Large intestine (tissue), 3 donors: ENCODE measurements at regions not wholly inside any gene's neighbourhood (a gene's known extent, or its start where the extent isn't known, plus 50 kb on each side); places are given as distances from the start of the nearest gene placed in this dataset.

Source experiments
- DNase-seq, 2 donors: peaks; one replicate each; pipeline versions ENCODE4 v3.0.0 to v3.0.0-alpha.2; 2013
- H3K27ac ChIP-seq: one replicate; pipeline ENCODE4 v1.5.1; 2013; ENCODE audit warnings: low read length
- H3K27me3 ChIP-seq: 2 replicates; pipeline ENCODE4 v1.6.1; 2013; ENCODE audit warnings: low read length; ENCODE audit not compliant: control insufficient read depth, insufficient read depth
- H3K36me3 ChIP-seq: 2 replicates; pipeline ENCODE4 v1.6.1; 2013; ENCODE audit warnings: low read length; ENCODE audit not compliant: control insufficient read depth, insufficient read depth
- H3K4me1 ChIP-seq: one replicate; pipeline ENCODE4 v1.6.1; 2013; ENCODE audit warnings: low read length; ENCODE audit not compliant: control insufficient read depth, insufficient read depth
- H3K4me3 ChIP-seq: one replicate; pipeline ENCODE4 v1.5.1; 2013; ENCODE audit warnings: low read length
- H3K9me3 ChIP-seq: one replicate; pipeline ENCODE4 v1.6.1; 2013; ENCODE audit warnings: mild to moderate bottlenecking, low read depth, low read length, moderate library complexity; ENCODE audit not compliant: control insufficient read depth
- WGBS: methylation state at CpG from one replicate; pipeline ENCODE4 v1.1.5; 2013; ENCODE audit warnings: low lambda C conversion rate; ENCODE audit not compliant: insufficient coverage; 5-methylcytosine and 5-hydroxymethylcytosine counted together

DNA sequence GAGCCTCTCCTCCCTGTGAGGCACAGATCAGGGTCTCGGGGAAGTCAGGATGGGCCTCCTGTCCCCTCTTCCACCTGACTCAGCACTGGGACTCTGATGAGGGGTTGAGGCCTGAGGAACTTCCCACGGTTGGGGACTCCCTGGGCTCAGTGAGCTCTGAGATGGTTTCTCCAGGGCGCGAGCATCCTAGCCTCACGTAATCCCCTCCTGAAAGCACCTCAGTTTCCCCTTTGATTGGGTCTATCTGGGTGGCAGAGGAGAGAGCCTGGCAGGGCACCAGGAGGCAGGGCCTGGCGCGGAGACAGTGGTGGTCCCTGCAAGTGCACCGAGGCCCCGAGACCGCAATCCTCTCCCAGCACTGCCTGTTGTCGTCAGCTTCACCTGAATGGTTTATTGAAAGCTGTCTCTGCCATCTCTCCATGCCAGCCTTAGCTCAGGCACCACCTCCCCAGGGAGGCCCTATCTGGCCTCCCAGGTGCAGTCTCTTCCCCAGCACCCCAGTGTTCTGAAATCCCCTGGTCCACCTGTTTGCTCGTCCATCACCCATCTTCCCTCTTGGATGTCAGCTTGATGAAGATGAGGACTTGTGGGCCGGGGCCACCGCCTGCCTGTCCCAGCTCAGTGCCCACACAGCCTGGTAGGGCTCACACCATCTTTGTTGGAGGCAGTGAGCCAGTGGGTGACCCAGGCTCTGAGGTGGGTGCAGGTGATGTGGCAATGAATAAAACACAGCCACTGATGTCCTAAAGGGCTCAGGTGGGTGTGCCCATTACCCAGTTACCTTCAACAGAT is 52.2 kb upstream of the PCSK6 start:
- H3K4me3 ChIP-seq = no peak overlapping the region
- H3K27ac ChIP-seq = no peak overlapping the region
- no CpG with 5 or more reads among the region's 14 CpGs for WGBS
- H3K36me3 ChIP-seq = no peaks in the 10 kb centered on the region
- no peaks in the 10 kb centered on the region for H3K9me3 ChIP-seq
- no peaks in the 10 kb centered on the region for H3K27me3 ChIP-seq
- peaks cover 3% of the 10 kb centered on the region for H3K4me1 ChIP-seq
- no peak for DNase-seq

DNA sequence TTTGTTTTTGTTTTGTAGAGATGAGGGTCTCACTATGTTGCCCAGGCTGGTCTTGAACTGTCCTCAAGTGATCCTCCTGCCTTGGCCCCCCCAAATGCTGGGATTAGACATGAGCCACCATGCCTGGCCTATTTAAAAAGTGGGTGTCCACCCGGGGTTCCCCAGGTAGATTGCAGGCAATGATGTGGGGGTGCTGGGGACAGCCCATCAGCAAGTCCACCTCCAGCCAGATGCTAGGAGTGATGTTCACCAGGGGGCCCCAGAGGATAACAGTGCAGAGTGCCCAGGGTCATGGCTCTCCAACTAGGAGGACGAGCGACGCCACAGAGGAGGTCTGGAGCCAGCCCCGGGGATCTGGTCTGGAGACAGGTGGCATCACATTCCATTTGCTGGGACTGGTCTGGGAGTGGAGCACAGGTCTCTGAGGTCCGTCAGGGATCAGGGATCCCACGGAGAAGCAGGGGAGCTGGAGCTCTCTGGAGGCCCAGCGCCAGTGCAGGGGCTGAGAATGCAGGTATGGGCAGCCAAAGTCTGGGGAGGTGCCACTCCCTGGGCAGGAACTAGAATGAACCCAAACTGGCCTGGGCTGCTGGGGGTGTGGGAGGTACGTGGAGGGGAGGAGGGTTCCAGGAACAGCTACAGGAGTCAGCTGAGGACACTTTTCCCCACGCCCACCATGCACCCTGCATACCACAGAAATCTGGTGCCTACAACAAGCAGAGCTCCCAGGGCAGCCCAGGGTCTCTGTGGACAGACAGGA is 51.2 kb upstream of the PCSK6 start:
- H3K4me1 ChIP-seq = peaks cover 3% of the 10 kb centered on the region
- H3K27me3 ChIP-seq = no peaks in the 10 kb centered on the region
- DNase-seq = no peak
- no peak overlapping the region for H3K27ac ChIP-seq
- no CpG with 5 or more reads among the region's 10 CpGs for WGBS
- H3K9me3 ChIP-seq = no peaks in the 10 kb centered on the region
- H3K36me3 ChIP-seq = no peaks in the 10 kb centered on the region
- H3K4me3 ChIP-seq = no peak overlapping the region

DNA sequence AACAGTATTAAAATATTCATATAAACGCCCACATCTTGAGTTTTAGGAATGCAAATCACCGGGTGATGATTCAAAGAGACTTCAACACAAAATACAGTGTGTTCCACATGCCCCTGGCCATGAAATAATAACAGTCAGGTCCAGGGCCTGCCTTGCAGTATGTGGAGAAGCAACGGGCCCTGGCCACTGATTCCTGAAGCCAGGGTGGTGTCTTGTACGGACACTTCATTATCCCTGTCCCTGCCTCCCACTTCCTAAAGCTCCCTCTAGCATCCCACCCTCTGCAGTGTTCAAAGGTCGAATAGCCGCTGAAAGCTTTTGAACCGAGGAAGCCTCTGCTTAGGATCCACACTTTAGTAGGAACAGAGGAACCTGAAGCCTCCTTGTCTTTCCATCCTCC is 50.4 kb upstream of the PCSK6 start:
- Histone ChIP-seq H3K4me3 (no peak overlapping the region), H3K27me3 (no peaks in the 10 kb centered on the region), H3K9me3 (no peaks in the 10 kb centered on the region), H3K27ac (no peak overlapping the region), H3K36me3 (no peaks in the 10 kb centered on the region), H3K4me1 (peaks cover 3% of the 10 kb centered on the region)
- no CpG with 5 or more reads among the region's 7 CpGs for WGBS
- DNase-seq = no peak

DNA sequence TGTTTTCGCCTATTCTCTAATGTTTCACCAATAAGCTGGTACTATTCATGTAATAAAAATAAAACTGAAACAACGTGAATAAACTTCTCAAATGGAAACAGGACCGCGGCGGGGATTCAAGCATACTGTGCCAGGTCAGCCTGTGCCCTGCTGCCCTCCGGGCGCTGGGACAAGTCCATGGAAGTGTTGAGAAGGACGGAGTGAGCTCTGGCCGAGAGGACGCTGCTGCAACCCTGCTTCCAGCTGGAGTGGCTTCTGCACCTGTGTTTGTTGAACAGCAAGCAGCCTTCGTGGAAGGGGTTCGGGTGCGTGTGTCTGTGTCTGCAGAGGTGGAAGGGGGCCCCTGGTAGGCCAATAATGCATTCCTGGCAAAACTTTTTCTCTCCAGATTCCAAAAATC is 50.0 kb upstream of the PCSK6 start:
- no peaks in the 10 kb centered on the region for H3K9me3 ChIP-seq
- peaks cover 3% of the 10 kb centered on the region for H3K4me1 ChIP-seq
- WGBS = 86% methylated on average over 1 of the region's 13 CpGs
- H3K27ac ChIP-seq = no peak overlapping the region
- no peak for DNase-seq
- H3K4me3 ChIP-seq = no peak overlapping the region
- H3K36me3 ChIP-seq = no peaks in the 10 kb centered on the region
- no peaks in the 10 kb centered on the region for H3K27me3 ChIP-seq
